Subcutaneous abdominal adipose tissue (tissue), 5 donors: ENCODE measurements at regions not wholly inside any gene's neighbourhood (a gene's known extent, or its start where the extent isn't known, plus 50 kb on each side); places are given as distances from the start of the nearest gene placed in this dataset.
"Not testable (repeated sequence)": the region's sequence is repeated elsewhere in the genome, so short reads cannot be mapped to it uniquely, and the experiment has no call there.

ENCODE experiments used
- H3K27ac ChIP-seq: one replicate; pipeline ENCODE4 v1.7.0; 2013; ENCODE audit warnings: low read depth, mild to moderate bottlenecking, inconsistent platforms, low read length, moderate library complexity
- H3K27me3 ChIP-seq, 5 donors: one replicate each; pipeline ENCODE4 v1.7.0; 2013; ENCODE audit warnings: low read length in 5 of 5, inconsistent platforms in 1 of 5; ENCODE audit not compliant: control insufficient read depth in 5 of 5, insufficient read depth in 4 of 5
- H3K36me3 ChIP-seq, 5 donors: one replicate each; pipeline ENCODE4 v1.7.0; 2013; ENCODE audit warnings: low read length in 5 of 5; ENCODE audit not compliant: control insufficient read depth in 5 of 5, insufficient read depth in 5 of 5
- H3K4me1 ChIP-seq, 5 donors: one replicate each; pipeline ENCODE4 v1.7.0; 2013; ENCODE audit warnings: low read length in 5 of 5, mild to moderate bottlenecking in 3 of 5, moderate library complexity in 1 of 5; ENCODE audit not compliant: control insufficient read depth in 5 of 5, insufficient read depth in 5 of 5
- H3K4me3 ChIP-seq, 5 donors: one replicate each; pipeline ENCODE4 v1.7.0; 2013; ENCODE audit warnings: low read length in 5 of 5, low read depth in 1 of 5
- H3K9ac ChIP-seq, 5 donors: one replicate each; pipeline ENCODE4 v1.7.0; 2013; ENCODE audit warnings: low read length in 5 of 5, mild to moderate bottlenecking in 4 of 5, moderate library complexity in 3 of 5
- H3K9me3 ChIP-seq, 5 donors: one replicate each; pipeline ENCODE4 v1.7.0; 2013; ENCODE audit warnings: low read length in 5 of 5; ENCODE audit not compliant: control insufficient read depth in 5 of 5
- donor health status: healthy.
- donor health status: healthy.
- donor health status: healthy.
- donor health status: healthy.
- donor health status: healthy.

DNA sequence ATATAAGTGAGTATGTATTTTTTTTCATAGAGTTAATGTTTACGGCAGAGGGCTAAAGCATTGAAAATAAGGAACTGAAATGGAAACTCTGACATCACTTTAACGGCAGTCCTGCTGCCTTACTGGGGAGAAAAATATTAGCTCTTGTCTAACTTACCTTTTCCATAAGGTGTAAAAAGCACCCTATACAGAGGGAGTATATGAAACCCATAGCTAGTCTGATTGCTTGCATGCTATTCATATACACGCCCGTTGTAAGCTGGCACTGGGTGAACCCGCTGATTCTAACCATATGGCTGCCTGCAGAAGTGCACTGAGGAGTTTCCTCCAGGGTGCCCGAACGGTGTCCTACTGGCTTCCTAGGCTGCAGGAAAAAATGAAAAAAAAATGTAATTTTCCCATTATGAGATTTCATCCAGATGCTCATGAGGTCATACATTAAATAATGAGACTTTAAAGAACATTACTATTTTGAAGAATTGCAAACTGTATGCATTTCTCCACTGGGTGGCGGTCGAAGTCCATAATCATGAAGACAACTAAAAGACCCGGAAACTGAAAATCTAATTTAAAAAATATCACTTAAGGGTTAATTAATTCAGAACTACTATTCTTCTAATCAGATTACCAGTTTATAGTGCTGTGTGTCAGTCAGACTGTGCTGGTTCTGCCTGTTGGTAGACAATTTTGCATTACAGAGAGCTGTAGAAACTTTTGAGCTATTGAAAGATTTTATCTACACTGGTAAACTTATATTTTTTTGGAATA is 144.7 kb downstream of the ALX1 start:
- no peak overlapping the region for H3K9ac ChIP-seq
- H3K27ac ChIP-seq: no peak overlapping the region
- H3K36me3 ChIP-seq: no peaks in the 10 kb centered on the region
- H3K4me1 ChIP-seq: peaks cover 0 to 3% (median 0%) of the 10 kb centered on the region in 5 donors
- H3K27me3 ChIP-seq: no peaks in the 10 kb centered on the region
- no peaks in the 10 kb centered on the region for H3K9me3 ChIP-seq
- peak overlapping the region in 2 of 5 donors; percentile 14 to 15 for H3K4me3 ChIP-seq

DNA sequence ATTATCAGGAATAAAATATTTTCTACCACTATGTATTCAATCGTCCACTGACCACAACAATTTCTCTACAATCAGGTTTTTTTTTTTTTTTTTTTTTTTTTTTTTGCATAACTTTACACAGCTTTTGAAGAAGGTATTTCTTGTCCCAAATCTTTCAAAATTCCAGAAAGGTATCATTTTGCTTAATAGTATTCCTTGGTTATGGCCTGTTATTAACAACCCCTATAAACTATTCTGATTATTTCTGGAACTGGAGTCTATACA is 145.3 kb downstream of the ALX1 start:
- H3K27me3 ChIP-seq: no peaks in the 10 kb centered on the region
- H3K9ac ChIP-seq: no peak overlapping the region
- peaks cover 0 to 3% (median 0%) of the 10 kb centered on the region in 5 donors for H3K4me1 ChIP-seq
- H3K36me3 ChIP-seq: no peaks in the 10 kb centered on the region
- H3K27ac ChIP-seq: no peak overlapping the region
- H3K4me3 ChIP-seq: no peak overlapping the region
- no peaks in the 10 kb centered on the region for H3K9me3 ChIP-seq

DNA sequence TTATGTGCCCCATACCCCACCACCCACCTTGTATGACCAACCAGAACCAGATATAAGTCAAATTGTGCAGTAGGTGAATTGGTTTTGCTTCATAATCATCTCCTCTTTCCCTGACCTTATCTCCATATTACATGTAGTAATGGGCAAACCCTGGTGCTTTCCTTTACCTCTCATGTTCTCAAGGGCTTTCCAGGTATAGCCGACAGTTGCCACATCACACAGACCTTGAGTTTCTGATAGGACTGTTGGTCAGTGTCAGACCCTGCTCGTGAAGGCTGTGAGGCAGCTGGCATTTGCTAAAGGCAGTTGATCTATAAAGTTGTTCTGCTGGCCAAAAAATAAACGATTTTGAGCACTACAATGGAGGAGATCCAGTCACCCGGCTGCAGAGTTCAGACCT is 145.9 kb downstream of the ALX1 start:
- no peaks in the 10 kb centered on the region for H3K27me3 ChIP-seq
- no peak overlapping the region for H3K9ac ChIP-seq
- no peak overlapping the region for H3K27ac ChIP-seq
- no peaks in the 10 kb centered on the region for H3K36me3 ChIP-seq
- H3K4me3 ChIP-seq: no peak overlapping the region
- peaks cover 0 to 3% (median 0%) of the 10 kb centered on the region in 5 donors for H3K4me1 ChIP-seq
- no peaks in the 10 kb centered on the region for H3K9me3 ChIP-seq

DNA sequence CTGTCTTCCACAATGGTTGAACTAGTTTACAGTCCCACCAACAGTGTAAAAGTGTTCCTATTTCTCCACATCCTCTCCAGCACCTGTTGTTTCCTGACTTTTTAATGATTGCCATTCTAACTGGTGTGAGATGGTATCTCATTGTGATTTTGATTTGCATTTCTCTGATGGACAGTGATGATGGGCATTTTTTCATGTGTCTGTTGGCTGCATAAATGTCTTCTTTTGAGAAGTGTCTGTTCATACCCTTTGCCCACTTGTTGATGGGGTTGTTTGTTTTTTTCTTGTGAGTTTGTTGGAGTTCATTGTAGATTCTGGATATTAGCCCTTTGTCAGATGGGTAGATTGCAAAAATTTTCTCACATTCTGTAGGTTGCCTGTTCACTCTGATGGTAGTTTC is 153.1 kb downstream of the ALX1 start:
- H3K36me3 ChIP-seq, H3K27ac ChIP-seq, H3K4me3 ChIP-seq, H3K9me3 ChIP-seq, H3K9ac ChIP-seq, H3K4me1 ChIP-seq, H3K27me3 ChIP-seq: not testable (repeated sequence)

DNA sequence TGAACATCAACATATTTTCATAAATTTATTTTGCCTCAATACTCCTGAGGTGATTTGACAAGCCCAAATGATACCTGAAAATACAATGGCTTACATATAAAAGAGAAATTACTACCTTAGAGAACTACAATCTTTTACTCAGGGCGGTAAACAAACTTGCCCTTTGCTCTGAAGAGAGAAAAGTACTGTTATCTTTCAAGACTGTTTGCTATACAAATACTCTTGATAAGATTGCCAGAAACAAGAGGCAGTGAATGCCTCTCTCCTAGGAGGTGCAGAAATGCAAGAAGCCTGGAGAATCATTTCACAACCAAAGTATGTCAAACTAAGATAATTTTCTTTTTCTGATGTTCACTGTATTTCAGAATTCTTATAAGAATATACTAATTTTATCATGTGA is 160.3 kb downstream of the ALX1 start:
- Histone ChIP-seq H3K9ac (no peak overlapping the region), H3K36me3 (no peaks in the 10 kb centered on the region), H3K27me3 (no peaks in the 10 kb centered on the region), H3K4me1 (no peaks in the 10 kb centered on the region), H3K9me3 (peaks cover 0 to 3% (median 0%) of the 10 kb centered on the region in 5 donors), H3K27ac (no peak overlapping the region), H3K4me3 (no peak overlapping the region)

DNA sequence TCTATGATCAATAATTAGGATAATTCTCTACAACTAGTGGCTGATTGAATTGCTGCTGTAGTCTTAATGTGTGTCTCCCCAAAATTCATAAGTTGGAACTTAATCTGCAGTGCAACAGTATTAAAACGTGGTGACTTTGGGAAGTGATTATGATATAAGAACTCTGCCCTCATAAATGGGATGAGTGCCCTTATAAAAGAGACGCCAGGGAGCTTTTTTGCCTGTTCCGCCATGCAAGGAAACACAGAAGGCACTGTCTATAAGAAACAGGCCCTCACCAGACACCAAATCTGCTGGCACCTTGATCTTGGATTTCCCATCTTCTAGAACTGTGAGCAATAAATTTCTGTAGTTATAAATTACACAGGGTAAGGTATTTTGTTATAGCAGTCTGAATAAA is 161.0 kb downstream of the ALX1 start:
- Histone ChIP-seq H3K4me1 (no peaks in the 10 kb centered on the region), H3K4me3 (no peak overlapping the region), H3K27me3 (no peaks in the 10 kb centered on the region), H3K9me3 (peaks cover 0 to 3% (median 0%) of the 10 kb centered on the region in 5 donors), H3K27ac (no peak overlapping the region), H3K9ac (no peak overlapping the region), H3K36me3 (no peaks in the 10 kb centered on the region)

DNA sequence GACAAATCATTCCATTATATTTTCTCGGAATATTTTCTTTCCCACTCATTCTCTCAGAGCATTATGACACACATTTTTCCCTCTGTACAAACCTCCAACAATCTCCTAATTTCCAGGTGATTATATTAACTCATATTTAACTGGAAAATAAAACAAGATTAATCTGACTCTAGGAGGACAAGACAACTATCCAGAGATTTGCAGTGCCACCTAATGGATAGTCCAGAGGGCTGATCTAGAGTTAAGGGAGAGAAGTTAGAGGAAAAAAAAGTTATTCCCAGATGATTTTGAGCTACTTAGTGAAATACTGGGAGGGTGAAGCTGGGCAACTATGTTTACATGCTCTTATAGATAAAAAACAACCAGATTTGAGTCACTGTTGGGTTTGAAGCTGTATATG is 161.7 kb downstream of the ALX1 start:
- H3K4me3 ChIP-seq: no peak overlapping the region
- H3K9ac ChIP-seq: no peak overlapping the region
- no peaks in the 10 kb centered on the region for H3K27me3 ChIP-seq
- H3K27ac ChIP-seq: no peak overlapping the region
- no peaks in the 10 kb centered on the region for H3K36me3 ChIP-seq
- no peaks in the 10 kb centered on the region for H3K4me1 ChIP-seq
- H3K9me3 ChIP-seq: peaks cover 0 to 3% (median 0%) of the 10 kb centered on the region in 5 donors

DNA sequence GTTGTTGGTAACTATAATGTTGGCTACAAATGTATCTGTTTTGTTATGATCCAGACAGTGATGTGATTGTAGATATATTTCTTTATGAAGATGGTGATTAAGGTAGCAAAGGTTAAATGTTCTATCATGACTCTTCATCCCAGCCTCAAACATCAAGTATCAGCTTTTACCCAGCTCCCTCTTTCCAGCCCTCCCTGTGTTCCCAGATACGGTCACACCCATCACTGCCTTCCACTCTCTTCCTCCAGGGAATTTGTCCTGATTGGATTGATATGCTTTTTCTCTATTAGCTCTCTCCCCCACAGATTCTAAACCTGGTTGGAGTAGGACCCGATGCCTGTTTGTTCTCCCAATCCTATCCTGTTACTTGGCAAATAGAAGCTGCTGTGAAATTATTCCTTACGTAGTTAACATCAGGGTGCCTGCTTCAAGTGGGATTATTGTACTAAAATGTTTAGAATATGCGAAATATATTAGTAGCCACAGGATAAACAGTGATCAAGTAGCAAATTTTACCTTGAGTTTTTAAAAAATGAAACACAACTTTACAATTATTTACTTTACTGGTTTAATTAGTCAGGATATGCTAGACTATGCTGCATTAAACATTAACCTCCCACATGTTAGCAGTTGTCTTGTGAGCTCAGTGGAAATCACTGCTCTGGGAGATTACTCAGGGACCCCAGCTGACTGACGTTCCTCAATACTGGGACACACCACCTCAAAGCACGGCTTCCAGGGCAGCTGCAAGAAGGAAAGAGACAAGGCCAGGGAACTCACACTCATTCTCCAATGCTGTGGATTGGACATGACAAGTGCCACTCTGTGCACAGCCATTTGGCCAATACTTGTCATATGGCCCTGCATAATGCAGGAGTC is 165.3 kb downstream of the ALX1 start:
- no peak overlapping the region for H3K27ac ChIP-seq
- H3K4me1 ChIP-seq: no peaks in the 10 kb centered on the region
- H3K9me3 ChIP-seq: no peaks in the 10 kb centered on the region
- no peaks in the 10 kb centered on the region for H3K27me3 ChIP-seq
- no peak overlapping the region for H3K9ac ChIP-seq
- no peak overlapping the region for H3K4me3 ChIP-seq
- no peaks in the 10 kb centered on the region for H3K36me3 ChIP-seq

DNA sequence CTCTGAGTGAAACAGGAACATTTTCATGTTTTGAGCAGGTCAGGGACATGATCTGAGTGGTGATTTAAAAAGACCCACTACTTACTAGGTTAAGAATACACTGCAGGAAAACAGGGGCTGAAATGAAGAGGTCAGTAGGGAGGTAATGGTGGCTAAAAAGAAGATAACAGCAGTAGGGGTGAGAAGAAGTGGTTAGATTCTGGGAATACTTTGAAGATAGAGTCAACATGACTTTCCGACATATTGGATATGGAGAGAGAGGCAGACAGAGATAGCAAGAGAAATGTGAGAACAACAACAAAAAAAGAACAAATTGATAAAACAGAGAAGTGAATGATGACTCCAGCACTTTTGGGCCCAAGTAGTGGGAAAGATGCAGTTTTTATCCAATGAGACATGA is 168.0 kb downstream of the ALX1 start:
- Histone ChIP-seq H3K9ac (no peak overlapping the region), H3K27ac (no peak overlapping the region), H3K4me3 (no peak overlapping the region), H3K9me3 (no peaks in the 10 kb centered on the region), H3K36me3 (no peaks in the 10 kb centered on the region), H3K27me3 (no peaks in the 10 kb centered on the region), H3K4me1 (no peaks in the 10 kb centered on the region)

DNA sequence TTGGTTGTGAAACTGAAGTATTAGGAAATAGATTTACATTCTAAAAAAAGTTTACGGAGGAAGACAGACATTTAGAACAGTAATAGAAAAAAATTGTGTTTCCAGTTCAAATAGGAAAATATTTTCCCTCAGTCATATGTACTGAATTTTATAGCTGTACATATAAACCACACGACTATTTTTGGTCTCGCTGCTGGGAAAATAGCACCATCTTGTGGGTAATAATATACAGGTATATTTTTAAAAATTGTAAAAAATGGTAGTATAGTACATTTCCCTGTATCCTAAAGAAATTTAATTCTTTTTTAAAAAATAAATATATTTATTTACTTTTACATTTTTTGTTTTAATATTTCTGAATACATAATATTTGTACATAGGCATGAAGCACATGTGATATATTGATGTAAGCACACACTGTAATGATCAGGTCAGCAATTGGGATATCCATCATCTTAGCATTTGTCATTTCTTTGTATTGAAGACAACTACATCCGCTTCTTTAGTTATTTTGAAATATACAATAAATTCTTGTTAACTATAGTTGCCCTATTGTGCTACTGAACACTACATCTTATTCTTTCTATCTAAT is 168.6 kb downstream of the ALX1 start:
- Histone ChIP-seq H3K9me3 (no peaks in the 10 kb centered on the region), H3K4me1 (no peaks in the 10 kb centered on the region)

More for the DNA sequence above, 168.6 kb downstream of the ALX1 start:
- no peaks in the 10 kb centered on the region for H3K27me3 ChIP-seq
- H3K9ac ChIP-seq: no peak overlapping the region
- H3K4me3 ChIP-seq: no peak overlapping the region
- no peak overlapping the region for H3K27ac ChIP-seq
- no peaks in the 10 kb centered on the region for H3K36me3 ChIP-seq
